ENCODE measurements at regions not wholly inside any gene's neighbourhood (a gene's known extent, or its start where the extent isn't known, plus 50 kb on each side); places are given as distances from the start of the nearest gene placed in this dataset.

DNA sequence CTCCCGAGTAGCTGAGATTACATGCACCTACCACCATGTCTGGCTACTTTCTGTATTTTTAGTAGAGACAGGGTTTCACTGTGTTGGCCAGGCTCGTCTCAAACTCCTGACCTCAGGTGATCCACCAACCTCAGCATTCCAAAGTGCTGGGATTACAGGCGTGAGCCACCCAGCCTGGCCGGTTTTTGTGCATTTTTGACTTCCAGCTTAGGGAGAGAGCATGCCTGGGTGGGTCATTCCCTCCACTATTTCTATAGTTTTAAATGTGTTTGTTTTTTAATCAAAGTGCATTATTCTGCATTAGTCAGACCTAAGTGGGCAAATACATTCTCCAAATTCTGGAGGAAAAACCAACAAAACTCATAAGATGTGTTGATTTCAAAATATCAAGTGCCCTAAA, 207.4 kb upstream of the NRIP1 start:
- no peaks in the 10 kb centered on the region for H3K9me3 ChIP-seq (ENCODE audit: insufficient read depth, low read depth, low read length)
- H3K4me3 Mint-ChIP-seq (ENCODE audit: unreplicated experiment), result no peak overlapping the region
- H3K36me3 ChIP-seq (ENCODE audit: insufficient read depth, low read length), result no peaks in the 10 kb centered on the region
- no peaks in the 10 kb centered on the region for H4K20me1 ChIP-seq (ENCODE audit: insufficient read depth, low read length)
- no peak overlapping the region for H2AFZ ChIP-seq (ENCODE audit: low read depth, low read length)
- DNase-seq (ENCODE audit: low read depth), result peak; percentile 38
- no peaks in the 10 kb centered on the region for H3K4me1 ChIP-seq (ENCODE audit: insufficient read depth, low read length)
- H3K79me2 ChIP-seq (ENCODE audit: insufficient read depth, low read length), result no peaks in the 10 kb centered on the region
- no peak overlapping the region for H3K9ac ChIP-seq (ENCODE audit: low read length)
- no peak overlapping the region for H3K27ac ChIP-seq (ENCODE audit: low read depth, low read length)
- no peak overlapping the region for H3K4me3 ChIP-seq (ENCODE audit: insufficient read depth, low read depth, low read length)
- no peak overlapping the region for H3K27ac Mint-ChIP-seq (ENCODE audit: unreplicated experiment)
- no peaks in the 10 kb centered on the region for H3K27me3 ChIP-seq (ENCODE audit: insufficient read depth, low read length)
- no peaks in the 10 kb centered on the region for H3K27me3 Mint-ChIP-seq (ENCODE audit: low read depth, unreplicated experiment)
- TF ChIP-seq EZH2 (IDR thresholded peaks at IDR 0.05; ENCODE audit: insufficient read depth, low read length), result no peak
- TF ChIP-seq, protein P1, sequence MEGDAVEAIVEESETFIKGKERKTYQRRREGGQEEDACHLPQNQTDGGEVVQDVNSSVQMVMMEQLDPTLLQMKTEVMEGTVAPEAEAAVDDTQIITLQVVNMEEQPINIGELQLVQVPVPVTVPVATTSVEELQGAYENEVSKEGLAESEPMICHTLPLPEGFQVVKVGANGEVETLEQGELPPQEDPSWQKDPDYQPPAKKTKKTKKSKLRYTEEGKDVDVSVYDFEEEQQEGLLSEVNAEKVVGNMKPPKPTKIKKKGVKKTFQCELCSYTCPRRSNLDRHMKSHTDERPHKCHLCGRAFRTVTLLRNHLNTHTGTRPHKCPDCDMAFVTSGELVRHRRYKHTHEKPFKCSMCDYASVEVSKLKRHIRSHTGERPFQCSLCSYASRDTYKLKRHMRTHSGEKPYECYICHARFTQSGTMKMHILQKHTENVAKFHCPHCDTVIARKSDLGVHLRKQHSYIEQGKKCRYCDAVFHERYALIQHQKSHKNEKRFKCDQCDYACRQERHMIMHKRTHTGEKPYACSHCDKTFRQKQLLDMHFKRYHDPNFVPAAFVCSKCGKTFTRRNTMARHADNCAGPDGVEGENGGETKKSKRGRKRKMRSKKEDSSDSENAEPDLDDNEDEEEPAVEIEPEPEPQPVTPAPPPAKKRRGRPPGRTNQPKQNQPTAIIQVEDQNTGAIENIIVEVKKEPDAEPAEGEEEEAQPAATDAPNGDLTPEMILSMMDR (IDR thresholded peaks at IDR 0.05; ENCODE audit: insufficient read depth, low read depth, low read length), result no peak
- H3K4me2 ChIP-seq (ENCODE audit: low read length), result no peak overlapping the region
- H3K4me1 Mint-ChIP-seq (ENCODE audit: low read depth, unreplicated experiment), result peaks cover 6% of the 10 kb centered on the region
- no peak for FAIRE-seq
- no peaks in the 10 kb centered on the region for H3K36me3 Mint-ChIP-seq (ENCODE audit: low read depth, unreplicated experiment)
- no peaks in the 10 kb centered on the region for H3K9me3 Mint-ChIP-seq (ENCODE audit: unreplicated experiment)

DNA sequence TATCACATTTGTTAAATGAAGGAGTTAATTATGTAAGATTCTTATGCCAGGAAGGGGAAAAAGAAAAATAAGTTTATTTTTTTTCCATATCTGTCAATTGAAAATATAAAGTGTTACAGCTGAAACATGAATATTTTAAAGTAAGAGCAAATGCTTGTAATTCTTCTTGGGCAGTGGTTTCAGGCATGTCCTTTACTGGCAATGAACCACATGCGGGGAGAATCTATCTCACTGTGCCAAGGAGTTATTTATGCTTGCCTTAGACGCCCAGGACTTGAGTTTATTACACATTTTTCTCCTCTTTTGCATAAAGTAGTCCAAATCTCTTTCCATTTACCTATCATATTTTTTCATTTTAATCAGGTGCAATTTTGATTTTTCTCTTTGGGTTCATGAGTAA, 207.8 kb upstream of the NRIP1 start:
- FAIRE-seq, result no peak
- no peak overlapping the region for H3K4me2 ChIP-seq (ENCODE audit: low read length)
- Mint-ChIP-seq H3K4me1 (ENCODE audit: low read depth, unreplicated experiment) (peaks cover 10% of the 10 kb centered on the region), H3K27ac (ENCODE audit: unreplicated experiment) (no peak overlapping the region), H3K36me3 (ENCODE audit: low read depth, unreplicated experiment) (no peaks in the 10 kb centered on the region), H3K27me3 (ENCODE audit: low read depth, unreplicated experiment) (no peaks in the 10 kb centered on the region), H3K4me3 (ENCODE audit: unreplicated experiment) (no peak overlapping the region), H3K9me3 (ENCODE audit: unreplicated experiment) (no peaks in the 10 kb centered on the region)
- H3K36me3 ChIP-seq (ENCODE audit: insufficient read depth, low read length), result no peaks in the 10 kb centered on the region
- no peak overlapping the region for H2AFZ ChIP-seq (ENCODE audit: low read depth, low read length)
- TF ChIP-seq, protein P1 (IDR thresholded peaks at IDR 0.05; ENCODE audit: insufficient read depth, low read depth, low read length), result no peak
- no peak for TF ChIP-seq EZH2 (IDR thresholded peaks at IDR 0.05; ENCODE audit: insufficient read depth, low read length)
- no peak overlapping the region for H3K27ac ChIP-seq (ENCODE audit: low read depth, low read length)
- H3K4me1 ChIP-seq (ENCODE audit: insufficient read depth, low read length), result no peaks in the 10 kb centered on the region
- H3K79me2 ChIP-seq (ENCODE audit: insufficient read depth, low read length), result no peaks in the 10 kb centered on the region
- H4K20me1 ChIP-seq (ENCODE audit: insufficient read depth, low read length), result no peaks in the 10 kb centered on the region
- no peaks in the 10 kb centered on the region for H3K9me3 ChIP-seq (ENCODE audit: insufficient read depth, low read depth, low read length)
- no peak overlapping the region for H3K4me3 ChIP-seq (ENCODE audit: insufficient read depth, low read depth, low read length)
- H3K9ac ChIP-seq (ENCODE audit: low read length), result no peak overlapping the region
- peak; percentile 71 for DNase-seq (ENCODE audit: low read depth)
- H3K27me3 ChIP-seq (ENCODE audit: insufficient read depth, low read length), result no peaks in the 10 kb centered on the region

DNA sequence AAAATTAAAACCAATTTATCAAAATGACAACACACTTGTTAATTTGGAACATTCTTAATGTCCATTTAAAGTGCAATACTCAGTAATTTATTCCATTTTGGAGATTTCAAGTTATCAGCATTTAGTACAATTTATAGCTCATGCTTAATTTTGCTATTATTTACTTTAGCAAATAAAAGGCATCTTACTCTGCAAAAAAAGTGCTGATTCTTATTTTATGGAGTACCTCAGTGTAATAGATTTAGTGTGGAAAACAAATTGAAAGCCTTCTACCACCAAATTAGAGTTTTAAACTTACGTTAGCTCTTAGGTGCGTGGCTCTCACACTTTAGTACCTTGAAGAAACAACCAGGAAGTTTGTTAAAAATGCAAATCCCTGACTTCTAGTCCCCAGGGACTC, 208.4 kb upstream of the NRIP1 start:
- Mint-ChIP-seq H3K27me3 (ENCODE audit: low read depth, unreplicated experiment) (no peaks in the 10 kb centered on the region), H3K9me3 (ENCODE audit: unreplicated experiment) (no peaks in the 10 kb centered on the region), H3K4me1 (ENCODE audit: low read depth, unreplicated experiment) (peaks cover 11% of the 10 kb centered on the region), H3K36me3 (ENCODE audit: low read depth, unreplicated experiment) (no peaks in the 10 kb centered on the region), H3K4me3 (ENCODE audit: unreplicated experiment) (no peak overlapping the region), H3K27ac (ENCODE audit: unreplicated experiment) (no peak overlapping the region)
- H3K27me3 ChIP-seq (ENCODE audit: insufficient read depth, low read length), result no peaks in the 10 kb centered on the region
- no peaks in the 10 kb centered on the region for H3K9me3 ChIP-seq (ENCODE audit: insufficient read depth, low read depth, low read length)
- H3K9ac ChIP-seq (ENCODE audit: low read length), result no peak overlapping the region
- no peak overlapping the region for H3K4me3 ChIP-seq (ENCODE audit: insufficient read depth, low read depth, low read length)
- no peaks in the 10 kb centered on the region for H4K20me1 ChIP-seq (ENCODE audit: insufficient read depth, low read length)
- no peak for DNase-seq (ENCODE audit: low read depth)
- no peaks in the 10 kb centered on the region for H3K4me1 ChIP-seq (ENCODE audit: insufficient read depth, low read length)
- no peaks in the 10 kb centered on the region for H3K79me2 ChIP-seq (ENCODE audit: insufficient read depth, low read length)
- H3K36me3 ChIP-seq (ENCODE audit: insufficient read depth, low read length), result no peaks in the 10 kb centered on the region
- H2AFZ ChIP-seq (ENCODE audit: low read depth, low read length), result no peak overlapping the region
- TF ChIP-seq, protein P1 (IDR thresholded peaks at IDR 0.05; ENCODE audit: insufficient read depth, low read depth, low read length), result no peak
- TF ChIP-seq EZH2 (IDR thresholded peaks at IDR 0.05; ENCODE audit: insufficient read depth, low read length), result no peak
- FAIRE-seq, result no peak
- no peak overlapping the region for H3K4me2 ChIP-seq (ENCODE audit: low read length)
- H3K27ac ChIP-seq (ENCODE audit: low read depth, low read length), result no peak overlapping the region

All from astrocyte (in vitro differentiated cells and primary cell).